HG03521 (cell line): ENCODE measurements at regions not wholly inside any gene's neighbourhood (a gene's known extent, or its start where the extent isn't known, plus 50 kb on each side); places are given as distances from the start of the nearest gene placed in this dataset.
"Not testable (repeated sequence)": the region's sequence is repeated elsewhere in the genome, so short reads cannot be mapped to it uniquely, and the experiment has no call there.

Experiments
- ATAC-seq: cut with Tn5 transposase; IDR thresholded peaks from one replicate; pipeline ENCODE4 v1.9.1; 2021; ENCODE audit warnings: mild to moderate bottlenecking, moderate library complexity; ENCODE audit not compliant: unreplicated experiment

DNA sequence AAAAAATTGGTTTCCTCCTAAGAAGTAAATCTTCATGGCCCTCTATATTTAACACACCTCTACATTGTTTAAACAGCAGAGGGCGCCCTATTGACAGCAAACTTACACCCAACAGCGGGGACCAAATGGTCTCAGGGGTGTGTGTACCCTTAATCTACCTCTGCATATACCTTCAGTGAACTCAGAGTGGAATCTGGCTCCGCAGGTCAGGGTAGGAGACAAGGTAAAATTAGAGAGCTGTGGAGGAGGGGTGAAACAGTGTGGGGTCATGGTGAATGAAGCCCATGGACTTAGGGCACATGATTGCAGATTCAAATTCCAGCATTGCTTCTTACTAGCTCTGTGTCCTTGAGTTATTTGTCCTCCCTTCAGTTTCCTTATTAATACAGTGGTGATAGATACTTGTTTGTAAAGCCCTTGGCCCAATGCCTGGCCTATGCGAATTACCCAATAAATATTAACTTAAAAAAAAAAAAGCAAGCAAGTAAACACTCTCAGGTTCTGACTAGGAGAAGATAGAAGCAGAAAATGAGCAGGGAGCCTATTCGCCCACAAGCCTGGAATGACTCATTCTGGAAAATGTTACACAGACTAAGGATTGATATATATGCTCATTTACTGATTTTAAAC, 122.9 kb downstream of the CAVIN4 start:
- ATAC-seq = no peak

DNA sequence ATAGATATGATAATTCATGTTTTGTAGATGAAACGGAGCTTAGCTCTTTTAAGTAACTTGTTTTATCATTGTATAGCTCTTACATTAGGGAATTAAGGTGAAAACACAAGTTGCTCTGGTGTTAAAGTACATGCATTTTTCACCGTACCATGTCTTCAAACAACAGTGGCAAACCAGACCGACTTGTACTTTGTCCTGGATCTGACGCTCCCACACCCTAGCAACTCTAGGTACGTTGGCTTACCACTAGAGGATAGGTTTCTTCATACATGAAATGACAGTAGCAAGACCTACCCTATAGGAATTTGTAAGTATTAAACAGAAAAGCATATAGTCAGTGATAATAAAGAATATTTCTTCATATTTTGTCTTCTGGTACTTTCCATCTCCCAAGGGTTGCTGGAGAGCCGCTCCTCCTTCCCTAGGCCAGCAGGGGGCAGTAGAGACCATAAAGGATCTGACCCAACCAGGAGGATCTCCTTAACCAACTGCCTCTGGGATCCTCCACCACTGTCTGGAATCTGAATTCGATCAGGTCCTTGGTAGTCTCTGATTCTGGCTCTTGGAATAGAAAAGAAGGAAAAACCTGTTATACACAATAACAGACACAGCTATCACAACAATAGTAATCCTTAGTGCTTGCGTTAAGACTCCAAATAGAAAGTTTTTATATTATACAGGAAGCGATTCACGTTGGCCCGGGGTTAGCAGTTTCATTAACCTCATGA, 136.7 kb downstream of the CAVIN4 start:
- ATAC-seq = no peak

DNA sequence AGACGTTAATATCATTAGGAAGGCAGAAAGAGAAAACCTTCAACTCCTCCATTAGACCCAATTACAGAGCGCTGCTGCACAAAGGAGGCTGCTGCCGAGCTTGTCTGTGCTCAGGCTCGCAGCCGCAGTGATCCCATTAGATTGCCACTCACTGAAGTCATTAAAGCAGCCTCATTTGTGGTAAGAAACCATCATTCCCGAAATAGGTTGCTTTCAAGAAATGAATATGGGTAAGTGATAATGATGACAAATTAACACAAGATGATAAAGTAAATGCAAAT, 137.2 kb downstream of the CAVIN4 start:
- ATAC-seq = no peak

GRCh38 chr9:100718717-100719116, 140.8 kb downstream of the CAVIN4 start:
- no peak for ATAC-seq

GRCh38 chr9:100720922-100721321, 143.0 kb downstream of the CAVIN4 start:
- no peak for ATAC-seq

DNA sequence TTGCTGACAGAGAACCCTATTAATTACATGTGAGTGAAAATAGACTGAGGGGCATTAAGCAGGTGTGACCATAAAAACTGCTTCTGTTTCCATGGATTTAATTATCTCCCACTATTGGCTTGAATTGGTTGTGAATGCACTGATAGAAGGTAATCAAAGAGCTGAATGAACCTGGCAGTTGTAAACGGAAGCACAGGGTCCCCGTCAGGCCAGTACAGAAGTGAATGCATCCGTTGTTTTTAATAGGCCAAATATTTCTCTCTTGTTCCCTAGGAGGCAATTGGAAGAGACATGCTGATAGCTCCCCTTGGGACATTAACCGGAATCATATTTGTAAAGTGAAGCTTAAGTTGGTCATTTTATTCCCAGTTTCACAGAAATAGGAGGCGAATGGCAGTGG, 147.0 kb downstream of the CAVIN4 start:
- ATAC-seq = no peak

- ATAC-seq = no peak
These were observed 147.5 kb downstream of the CAVIN4 start for GRCh38 chr9:100725371-100725770.

- no peak for ATAC-seq
These were observed 151.5 kb downstream of the CAVIN4 start for GRCh38 chr9:100729336-100729895.

- no peak for ATAC-seq
These were observed 152.2 kb downstream of the CAVIN4 start for GRCh38 chr9:100730086-100730485.

DNA sequence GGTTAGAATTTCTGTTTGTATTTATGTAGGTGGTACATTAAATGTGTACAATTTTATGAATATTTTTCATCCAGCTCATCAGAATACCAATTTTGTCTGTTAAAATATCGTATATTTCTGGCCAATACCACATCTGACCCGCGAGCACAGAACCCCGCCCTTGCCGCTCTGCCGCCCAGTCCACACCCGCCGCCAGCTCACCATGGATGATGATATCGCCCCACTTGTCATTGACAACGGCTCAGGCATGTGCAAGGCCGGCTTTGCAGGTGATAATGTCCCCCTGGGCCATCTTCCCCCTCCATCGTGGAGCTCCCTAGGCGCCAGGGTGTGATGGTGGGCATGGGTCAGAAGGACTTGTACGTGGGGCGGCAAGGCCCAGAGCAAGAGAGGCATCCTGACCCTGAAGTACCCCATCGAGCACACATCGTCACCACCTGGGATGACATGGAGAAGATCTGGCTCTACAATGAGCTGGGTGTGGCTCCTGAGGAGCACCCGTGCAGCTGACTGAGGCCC, 153.2 kb downstream of the CAVIN4 start:
- no peak for ATAC-seq

GRCh38 chr9:100731557-100731956, 153.7 kb downstream of the CAVIN4 start:
- ATAC-seq = no peak

DNA sequence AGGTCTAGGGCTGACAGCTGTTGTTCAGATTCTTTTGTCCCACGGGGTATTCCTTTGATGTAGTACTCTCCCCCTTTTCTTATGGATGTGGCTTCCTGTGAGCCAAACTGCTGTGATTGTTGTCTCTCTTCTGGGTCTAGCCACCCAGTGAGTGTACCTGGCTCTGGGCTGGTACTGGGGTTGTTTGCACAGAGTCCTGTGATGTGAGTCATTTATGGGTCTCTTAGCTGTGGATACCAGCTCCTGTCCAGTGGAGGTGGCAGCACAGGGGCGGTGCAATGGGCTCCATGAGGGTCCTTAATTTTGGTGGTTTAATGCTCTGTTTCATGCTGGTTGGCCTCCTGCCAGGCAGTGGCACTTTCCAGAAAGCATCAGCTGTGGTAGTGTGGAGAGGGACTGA, 161.3 kb downstream of the CAVIN4 start:
- no peak for ATAC-seq

- ATAC-seq = no peak
These were observed 161.8 kb downstream of the CAVIN4 start for GRCh38 chr9:100739666-100740065.

DNA sequence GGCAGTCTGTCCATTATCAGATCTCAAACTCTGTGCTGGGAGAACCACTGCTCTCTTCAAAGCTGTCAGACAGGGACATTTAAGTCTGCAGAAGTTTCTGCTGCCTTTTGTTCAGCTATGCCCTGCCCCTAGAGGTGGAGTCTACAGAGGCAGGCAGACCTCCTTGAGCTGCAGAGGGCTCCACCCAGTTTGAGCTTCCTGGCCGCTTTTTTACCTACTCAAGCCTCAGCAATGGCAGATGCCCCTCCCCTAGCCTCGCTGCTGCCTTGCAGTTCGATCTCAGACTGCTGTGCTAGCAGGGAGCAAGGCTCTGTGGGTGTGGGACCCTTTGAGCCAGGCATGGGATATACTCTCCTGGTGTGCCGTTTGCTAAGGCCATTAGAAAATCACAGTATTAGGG, 171.1 kb downstream of the CAVIN4 start:
- ATAC-seq = not testable (repeated sequence)

GRCh38 chr9:100756217-100756616, 178.3 kb downstream of the CAVIN4 start:
- no peak for ATAC-seq

- ATAC-seq = no peak
These were observed 181.3 kb downstream of the CAVIN4 start for GRCh38 chr9:100759215-100759614.

DNA sequence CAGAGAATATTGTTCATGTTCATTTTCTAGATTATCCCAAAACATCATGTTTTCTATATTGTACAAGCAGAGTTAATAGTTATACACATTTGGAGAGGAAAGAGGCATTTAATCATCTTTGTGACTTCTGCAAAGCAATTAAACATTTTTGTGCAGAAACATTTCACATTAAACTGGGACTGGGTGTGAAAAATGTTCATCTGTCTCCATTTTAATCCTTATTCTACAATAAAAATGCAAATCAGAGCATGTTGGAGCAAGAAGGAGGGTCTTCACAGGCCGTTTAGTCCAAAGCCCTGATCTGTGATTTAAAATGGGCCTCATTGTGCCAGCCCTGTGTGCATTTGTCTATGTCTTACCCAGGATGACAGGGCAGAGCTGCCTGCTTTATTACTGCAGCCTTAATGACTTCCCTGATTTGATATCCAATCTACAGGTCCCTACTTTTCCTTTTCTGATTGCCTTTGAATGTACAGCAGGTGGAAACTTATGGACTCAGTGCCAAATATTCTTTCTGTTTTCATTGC, 183.5 kb downstream of the CAVIN4 start:
- no peak for ATAC-seq

DNA sequence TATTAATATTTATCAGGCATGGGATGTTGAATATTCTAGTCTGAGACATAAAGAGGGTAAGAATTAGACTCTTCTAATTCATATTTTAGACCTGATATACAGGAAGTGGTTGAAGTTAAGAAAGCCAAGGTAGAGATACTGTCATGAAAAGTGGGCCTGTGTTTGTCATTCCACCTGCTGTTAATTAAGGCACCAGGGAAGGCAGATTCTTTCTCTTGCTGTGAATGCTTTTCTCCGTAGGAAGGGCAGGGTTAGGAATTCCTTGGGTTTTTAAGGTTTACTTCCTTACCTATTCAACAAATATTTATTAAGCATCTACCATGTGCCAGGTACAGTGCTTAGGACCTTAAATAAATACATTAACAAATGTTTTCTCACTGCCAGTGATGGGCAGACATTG, 196.4 kb downstream of the CAVIN4 start:
- no peak for ATAC-seq

- ATAC-seq = no peak
These were observed 197.1 kb downstream of the CAVIN4 start for GRCh38 chr9:100774962-100775361.

- ATAC-seq = no peak
These were observed 198.0 kb downstream of the CAVIN4 start for GRCh38 chr9:100775912-100776311.

DNA sequence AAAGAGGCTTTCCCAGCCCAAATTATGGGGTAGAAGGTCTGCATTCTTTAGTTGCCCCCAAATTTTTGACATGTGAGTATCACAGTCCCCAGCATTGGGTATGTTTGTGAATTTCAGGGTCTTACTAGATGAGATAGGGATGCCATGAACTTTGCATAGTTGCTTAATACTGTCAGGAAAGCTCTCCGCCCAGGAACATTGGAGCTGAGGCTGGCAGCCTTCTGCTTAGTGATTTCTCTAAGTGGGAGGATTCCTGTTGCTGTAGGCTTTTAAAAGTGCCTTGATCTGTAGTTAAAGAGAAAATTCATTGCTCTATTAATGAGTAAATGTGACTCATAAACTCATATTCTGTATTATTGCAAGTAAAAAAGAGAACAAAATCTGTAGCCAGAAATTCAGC, 206.9 kb downstream of the CAVIN4 start:
- ATAC-seq = no peak

GRCh38 chr9:100785946-100786345, 208.1 kb downstream of the CAVIN4 start:
- ATAC-seq = no peak
